ENCODE measurements at regions not wholly inside any gene's neighbourhood (a gene's known extent, or its start where the extent isn't known, plus 50 kb on each side); places are given as distances from the start of the nearest gene placed in this dataset.

DNA sequence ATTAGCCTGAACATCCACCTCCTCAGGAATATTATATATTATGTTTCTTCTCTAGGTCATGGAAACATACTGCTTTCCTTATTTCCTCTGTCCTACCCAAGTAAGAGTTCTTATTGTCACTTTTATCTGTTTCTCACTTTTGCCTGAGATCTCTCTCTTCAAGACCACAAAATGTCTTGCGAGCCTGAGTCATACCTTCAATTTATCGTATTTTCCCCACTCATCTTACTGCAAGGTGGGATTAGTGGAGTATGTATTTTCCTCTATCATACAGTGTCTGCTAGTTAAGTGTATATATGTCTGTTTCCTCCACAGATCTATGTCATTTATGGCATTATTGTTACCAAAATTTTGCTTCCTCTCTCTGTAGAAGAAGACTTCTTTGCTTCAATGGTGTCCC is 124.5 kb downstream of the EIF4E start:
- H4K5ac ChIP-seq (ENCODE audit: low read depth, low read length), result no peak overlapping the region
- H2AK5ac ChIP-seq (ENCODE audit: low read depth, low read length), result no peak overlapping the region
- H2BK5ac ChIP-seq (ENCODE audit: low read depth, low read length, poor library complexity, severe bottlenecking), result no peak overlapping the region
- H3K9ac ChIP-seq (ENCODE audit: low read depth, low read length), result no peak overlapping the region
- TF ChIP-seq NFE2L2 (IDR thresholded peaks at IDR 0.05; ENCODE audit: low read depth, low read length) (no peak), FOS (IDR thresholded peaks at IDR 0.05; ENCODE audit: low read depth, low read length) (no peak), MAZ (IDR thresholded peaks at IDR 0.05; ENCODE audit: borderline replicate concordance, low read depth, low read length) (no peak), SMC3 (IDR thresholded peaks at IDR 0.05; ENCODE audit: low read depth, low read length) (no peak), BHLHE40 (IDR thresholded peaks at IDR 0.05; ENCODE audit: low read depth, low read length) (no peak), RAD21 (IDR thresholded peaks at IDR 0.05; ENCODE audit: low read length) (no peak), POLR2A (IDR thresholded peaks at IDR 0.05; ENCODE audit: low read depth, low read length) (no peak), RCOR1 (IDR thresholded peaks at IDR 0.05; ENCODE audit: insufficient replicate concordance, low read length) (no peak), MXI1 (IDR thresholded peaks at IDR 0.05; ENCODE audit: borderline replicate concordance, low read depth, low read length) (no peak), MAFK (IDR thresholded peaks at IDR 0.05; ENCODE audit: low read depth, low read length) (no peak), CEBPB (IDR thresholded peaks at IDR 0.05; ENCODE audit: low read depth, low read length) (no peak), RFX5 (IDR thresholded peaks at IDR 0.05; ENCODE audit: low read depth, low read length) (no peak), CHD1 (IDR thresholded peaks at IDR 0.05; ENCODE audit: low read depth, low read length) (no peak)
- TF ChIP-seq, protein P1, sequence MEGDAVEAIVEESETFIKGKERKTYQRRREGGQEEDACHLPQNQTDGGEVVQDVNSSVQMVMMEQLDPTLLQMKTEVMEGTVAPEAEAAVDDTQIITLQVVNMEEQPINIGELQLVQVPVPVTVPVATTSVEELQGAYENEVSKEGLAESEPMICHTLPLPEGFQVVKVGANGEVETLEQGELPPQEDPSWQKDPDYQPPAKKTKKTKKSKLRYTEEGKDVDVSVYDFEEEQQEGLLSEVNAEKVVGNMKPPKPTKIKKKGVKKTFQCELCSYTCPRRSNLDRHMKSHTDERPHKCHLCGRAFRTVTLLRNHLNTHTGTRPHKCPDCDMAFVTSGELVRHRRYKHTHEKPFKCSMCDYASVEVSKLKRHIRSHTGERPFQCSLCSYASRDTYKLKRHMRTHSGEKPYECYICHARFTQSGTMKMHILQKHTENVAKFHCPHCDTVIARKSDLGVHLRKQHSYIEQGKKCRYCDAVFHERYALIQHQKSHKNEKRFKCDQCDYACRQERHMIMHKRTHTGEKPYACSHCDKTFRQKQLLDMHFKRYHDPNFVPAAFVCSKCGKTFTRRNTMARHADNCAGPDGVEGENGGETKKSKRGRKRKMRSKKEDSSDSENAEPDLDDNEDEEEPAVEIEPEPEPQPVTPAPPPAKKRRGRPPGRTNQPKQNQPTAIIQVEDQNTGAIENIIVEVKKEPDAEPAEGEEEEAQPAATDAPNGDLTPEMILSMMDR (conservative IDR thresholded peaks at IDR 0.05; ENCODE audit: low read depth, low read length), result no peak
- TF ChIP-seq, protein P2, sequence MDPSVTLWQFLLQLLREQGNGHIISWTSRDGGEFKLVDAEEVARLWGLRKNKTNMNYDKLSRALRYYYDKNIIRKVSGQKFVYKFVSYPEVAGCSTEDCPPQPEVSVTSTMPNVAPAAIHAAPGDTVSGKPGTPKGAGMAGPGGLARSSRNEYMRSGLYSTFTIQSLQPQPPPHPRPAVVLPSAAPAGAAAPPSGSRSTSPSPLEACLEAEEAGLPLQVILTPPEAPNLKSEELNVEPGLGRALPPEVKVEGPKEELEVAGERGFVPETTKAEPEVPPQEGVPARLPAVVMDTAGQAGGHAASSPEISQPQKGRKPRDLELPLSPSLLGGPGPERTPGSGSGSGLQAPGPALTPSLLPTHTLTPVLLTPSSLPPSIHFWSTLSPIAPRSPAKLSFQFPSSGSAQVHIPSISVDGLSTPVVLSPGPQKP (IDR thresholded peaks at IDR 0.05; ENCODE audit: borderline replicate concordance, low read depth, low read length), result no peak
- TF ChIP-seq, protein P3, sequence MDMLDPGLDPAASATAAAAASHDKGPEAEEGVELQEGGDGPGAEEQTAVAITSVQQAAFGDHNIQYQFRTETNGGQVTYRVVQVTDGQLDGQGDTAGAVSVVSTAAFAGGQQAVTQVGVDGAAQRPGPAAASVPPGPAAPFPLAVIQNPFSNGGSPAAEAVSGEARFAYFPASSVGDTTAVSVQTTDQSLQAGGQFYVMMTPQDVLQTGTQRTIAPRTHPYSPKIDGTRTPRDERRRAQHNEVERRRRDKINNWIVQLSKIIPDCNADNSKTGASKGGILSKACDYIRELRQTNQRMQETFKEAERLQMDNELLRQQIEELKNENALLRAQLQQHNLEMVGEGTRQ (IDR thresholded peaks at IDR 0.05; ENCODE audit: low read depth, low read length), result no peak
- no peak overlapping the region for H3K18ac ChIP-seq (ENCODE audit: low read depth, low read length)
- H2BK15ac ChIP-seq (ENCODE audit: low read depth, low read length), result no peak overlapping the region
- no peak overlapping the region for H2AK9ac ChIP-seq (replicated peaks; ENCODE audit: low read depth, low read length, poor library complexity)
- H2BK120ac ChIP-seq (ENCODE audit: low read depth, low read length), result no peak overlapping the region
- no peaks in the 10 kb centered on the region for H4K20me1 ChIP-seq (ENCODE audit: insufficient read depth, low read length)
- H4K91ac ChIP-seq (ENCODE audit: insufficient read depth, low read depth, low read length), result no peak overlapping the region
- H3K27ac ChIP-seq (ENCODE audit: insufficient read depth, low read length), result no peak overlapping the region
- no peak for DNase-seq
- no peak overlapping the region for H4K8ac ChIP-seq (ENCODE audit: low read depth in 2 of 2, low read length in 2 of 2)
- no peaks in the 10 kb centered on the region for H3K79me1 ChIP-seq (ENCODE audit: low read depth in 1 of 2, low read length in 2 of 2)
- H3K4ac ChIP-seq (ENCODE audit: low read depth, low read length), result no peak overlapping the region
- no peaks in the 10 kb centered on the region for H3K9me3 ChIP-seq (ENCODE audit: control insufficient read depth, insufficient read depth, low read length)
- H3K36me3 ChIP-seq (ENCODE audit: control insufficient read depth, insufficient read depth, low read length), result no peaks in the 10 kb centered on the region
- H3K9me1 ChIP-seq (ENCODE audit: insufficient read depth, low read length), result no peaks in the 10 kb centered on the region
- H3K4me1 ChIP-seq (ENCODE audit: control insufficient read depth, insufficient read depth, low read length), result no peaks in the 10 kb centered on the region
- no peak overlapping the region for H3K4me3 ChIP-seq (ENCODE audit: insufficient read depth, low read depth, low read length)
- H3K56ac ChIP-seq (ENCODE audit: extremely low read depth, insufficient read depth, low read length), result no peak overlapping the region
- H3K23ac ChIP-seq (ENCODE audit: low read depth, low read length), result no peak overlapping the region
- BruUV-seq (replicated peaks), result no TSS peak
- intact Hi-C loops (cut with micrococcal nuclease) (no loop called here), dilution Hi-C loops (cut with HindIII; ENCODE audit: low sequenced_read_pairs, unreplicated experiment) (no loop called here), in situ Hi-C loops (cut with MboI; ENCODE audit: low sequenced_read_pairs) (no loop called here)
- WGBS, 2 experiments (ENCODE audit: extremely low coverage in 2 of 2, insufficient read length in 1 of 2), result no CpG with 5 or more reads among the region's 2 CpGs
- no peak overlapping the region for H3K14ac ChIP-seq (replicated peaks; ENCODE audit: low read depth, low read length)
- POLR2A ChIA-PET (ENCODE audit: unreplicated experiment), result no interaction called here
- no peak for ATAC-seq (ENCODE audit: low read depth)
- H2BK20ac ChIP-seq (ENCODE audit: low read depth, low read length), result no peak overlapping the region
- CTCF ChIA-PET, result no interaction called here
- peaks cover 7% of the 10 kb centered on the region for H3K27me3 ChIP-seq (ENCODE audit: control insufficient read depth, insufficient read depth, low read length)
- H2AFZ ChIP-seq (replicated peaks; ENCODE audit: low read length, poor library complexity), result no peak overlapping the region
- no peak overlapping the region for H3K4me2 ChIP-seq (ENCODE audit: low read depth, low read length)
